Adrenal gland (tissue), 9 donors: ENCODE measurements at regions not wholly inside any gene's neighbourhood (a gene's known extent, or its start where the extent isn't known, plus 50 kb on each side); places are given as distances from the start of the nearest gene placed in this dataset.

Experiments
- DNase-seq, 7 donors: peaks; one replicate each; pipeline ENCODE4 v3.0.0-alpha.2; 2019 to 2020
- H3K27ac ChIP-seq, 5 donors: fragments of 200-600 bp; sonication (generic) in 4 of 5; 1 replicate in 3 of 5; 2 replicates in 2 of 5; pipeline versions ENCODE4 v1.5.1 to v1.8.0; 2016 to 2020; ENCODE audit warnings: mild to moderate bottlenecking in 1 of 5
- H3K27me3 ChIP-seq: fragments of 200-600 bp; 2 replicates; pipeline ENCODE4 v1.8.0; 2021
- H3K36me3 ChIP-seq, 2 donors: fragments of 200-600 bp; replicated peaks in 1 of 2; 1 replicate in 1 of 2; 2 replicates in 1 of 2; pipeline versions ENCODE4 v1.5.1 to v1.8.0; 2018 to 2022
- H3K4me1 ChIP-seq, 2 donors: fragments of 200-600 bp; replicated peaks in 1 of 2; 1 replicate in 1 of 2; 2 replicates in 1 of 2; pipeline versions ENCODE4 v1.5.1 to v1.8.0; 2018 to 2021
- H3K4me3 ChIP-seq, 4 donors: fragments of 200-600 bp; sonication (generic) in 3 of 4; one replicate each; pipeline ENCODE4 v1.5.1; 2016 to 2018
- H3K9me3 ChIP-seq, 3 donors: fragments of 200-600 bp; sonication (generic) in 1 of 3; replicated peaks in 1 of 3; 1 replicate in 2 of 3; 2 replicates in 1 of 3; pipeline versions ENCODE4 v1.5.1 to v1.8.0; 2016 to 2021
- POLR2A ChIP-seq, 2 donors: fragments of 450-650 bp; IDR thresholded peaks; one replicate each; pipeline ENCODE4 v1.6.1; 2017; ENCODE audit warnings: antibody characterized with exemption in 2 of 2, mild to moderate bottlenecking in 2 of 2, moderate library complexity in 1 of 2
- WGBS, 4 donors: extraction: QIAGEN DNeasy Blood & Tissue Kit in 2 of 4; methylation state at CpG; one replicate each; pipeline versions ENCODE4 v1.1.5 to v1.1.7; 2013 to 2017; 5-methylcytosine and 5-hydroxymethylcytosine counted together
- intact Hi-C, 2 donors: fragments of 100-400 bp; cut with DNase I; formaldehyde crosslinking; loops; one replicate each; pipeline versions ENCODE4 v1.14.1 to v1.15.0; 2022 to 2023
- TF ChIP-seq, protein P1 (sequence below), 6 experiments: fragments of 450-650 bp in 4 of 6; fragments of 200-600 bp in 2 of 6; sonication (generic) in 1 of 6; IDR thresholded peaks; 1 replicate in 5 of 6; 2 replicates in 1 of 6; pipeline versions ENCODE4 v1.5.1 to v1.8.0; 2016 to 2021; ENCODE audit warnings: antibody characterized with exemption in 6 of 6, mild to moderate bottlenecking in 2 of 6, moderate library complexity in 1 of 6
- donor health status: healthy with polysubstance abuse.
- donor health status: Bipolar disorder and iron deficiency.
- donor health status: DM: yes; HTN: yes; CAD: no.
- donor health status: DM: no; HTN: no; CAD: no.
- donor health status: DM: no; HTN: no; CAD: no.

DNA sequence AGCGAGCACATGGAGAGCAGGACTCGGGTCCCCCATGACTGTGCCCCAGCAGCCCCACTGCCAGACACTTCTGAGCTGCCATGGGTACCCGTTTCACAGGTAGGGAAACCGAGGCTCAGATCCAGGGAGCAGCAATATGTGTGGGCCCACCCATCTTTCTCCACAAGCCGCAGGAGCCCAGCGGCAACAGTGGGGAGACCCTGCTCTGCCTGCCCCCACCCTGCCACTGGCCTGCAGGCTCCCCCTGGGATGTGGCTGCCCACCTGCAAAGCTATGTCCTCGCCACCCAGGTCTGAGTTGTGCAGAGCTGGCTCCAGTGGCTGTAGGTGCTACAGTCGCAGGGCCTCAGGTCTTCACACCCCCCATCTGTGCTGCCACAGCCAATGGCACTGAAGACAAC, 50.6 kb upstream of the C1QTNF9B start:
- intact Hi-C loops, result no loop called here
- no peak for DNase-seq
- no peak overlapping the region for H3K27ac ChIP-seq
- no peak overlapping the region for H3K4me3 ChIP-seq
- no peaks in the 10 kb centered on the region for H3K36me3 ChIP-seq
- no peaks in the 10 kb centered on the region for H3K9me3 ChIP-seq
- TF ChIP-seq, protein P1, sequence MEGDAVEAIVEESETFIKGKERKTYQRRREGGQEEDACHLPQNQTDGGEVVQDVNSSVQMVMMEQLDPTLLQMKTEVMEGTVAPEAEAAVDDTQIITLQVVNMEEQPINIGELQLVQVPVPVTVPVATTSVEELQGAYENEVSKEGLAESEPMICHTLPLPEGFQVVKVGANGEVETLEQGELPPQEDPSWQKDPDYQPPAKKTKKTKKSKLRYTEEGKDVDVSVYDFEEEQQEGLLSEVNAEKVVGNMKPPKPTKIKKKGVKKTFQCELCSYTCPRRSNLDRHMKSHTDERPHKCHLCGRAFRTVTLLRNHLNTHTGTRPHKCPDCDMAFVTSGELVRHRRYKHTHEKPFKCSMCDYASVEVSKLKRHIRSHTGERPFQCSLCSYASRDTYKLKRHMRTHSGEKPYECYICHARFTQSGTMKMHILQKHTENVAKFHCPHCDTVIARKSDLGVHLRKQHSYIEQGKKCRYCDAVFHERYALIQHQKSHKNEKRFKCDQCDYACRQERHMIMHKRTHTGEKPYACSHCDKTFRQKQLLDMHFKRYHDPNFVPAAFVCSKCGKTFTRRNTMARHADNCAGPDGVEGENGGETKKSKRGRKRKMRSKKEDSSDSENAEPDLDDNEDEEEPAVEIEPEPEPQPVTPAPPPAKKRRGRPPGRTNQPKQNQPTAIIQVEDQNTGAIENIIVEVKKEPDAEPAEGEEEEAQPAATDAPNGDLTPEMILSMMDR (IDR thresholded peaks at IDR 0.05), result no peak
- no peak for TF ChIP-seq POLR2A (IDR thresholded peaks at IDR 0.05)
- peaks cover 6% of the 10 kb centered on the region for H3K27me3 ChIP-seq
- WGBS, 4 donors, result 69 to 93% (median 83%) methylated on average over 3 to 8 of the region's 8 CpGs
- H3K4me1 ChIP-seq, result no peaks in the 10 kb centered on the region

DNA sequence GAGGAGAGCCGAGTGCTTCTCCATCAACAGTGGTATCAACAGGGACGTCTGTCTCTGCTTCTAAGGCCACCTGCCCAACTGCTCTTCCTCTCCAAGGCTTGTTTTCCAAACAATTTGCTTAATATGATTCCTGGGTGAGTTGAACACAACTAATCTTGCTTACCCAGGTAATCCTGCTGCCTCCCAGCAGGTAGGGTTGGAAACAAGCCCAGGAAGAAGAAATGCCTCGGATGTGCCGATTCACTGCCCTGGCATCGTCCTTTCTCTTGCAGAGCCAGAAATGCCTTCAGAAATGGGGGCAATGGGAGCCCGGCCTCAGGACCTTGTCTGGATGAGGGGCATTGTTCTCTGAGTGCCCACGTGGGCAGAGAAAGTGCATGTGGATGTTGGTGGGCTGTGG, 51.9 kb upstream of the C1QTNF9B start:
- Histone ChIP-seq H3K4me3 (no peak overlapping the region), H3K36me3 (no peaks in the 10 kb centered on the region), H3K27ac (no peak overlapping the region), H3K9me3 (no peaks in the 10 kb centered on the region), H3K27me3 (peaks cover 6% of the 10 kb centered on the region), H3K4me1 (no peaks in the 10 kb centered on the region)
- 74 to 85% (median 79%) methylated on average over 6 to 7 of the region's 7 CpGs for WGBS, 4 donors
- no peak for DNase-seq
- intact Hi-C loops, result no loop called here
- TF ChIP-seq, protein P1 (IDR thresholded peaks at IDR 0.05), result no peak
- no peak for TF ChIP-seq POLR2A (IDR thresholded peaks at IDR 0.05)

DNA sequence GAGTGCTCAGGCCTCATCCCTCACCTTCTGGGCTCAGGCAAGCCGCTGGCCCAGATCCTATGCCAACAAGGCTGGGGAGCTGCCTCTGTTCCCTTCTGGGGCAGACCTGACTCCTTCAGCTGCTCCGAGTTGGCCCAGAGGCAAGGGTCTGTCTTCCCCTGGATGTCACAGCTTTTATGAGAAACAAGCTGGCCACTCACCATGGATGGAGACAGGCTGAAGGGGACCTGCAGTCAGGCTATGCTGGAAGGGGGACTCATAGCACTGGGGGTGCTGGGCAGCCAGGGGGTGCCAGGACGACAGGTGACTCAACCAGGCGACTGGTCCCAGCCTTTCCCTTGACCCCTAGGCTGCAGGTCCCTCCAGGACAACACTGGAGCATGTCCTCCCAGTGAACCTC, 52.4 kb upstream of the C1QTNF9B start:
- DNase-seq, result no peak
- TF ChIP-seq, protein P1 (IDR thresholded peaks at IDR 0.05), result no peak
- no peak for TF ChIP-seq POLR2A (IDR thresholded peaks at IDR 0.05)
- H3K27ac ChIP-seq, result no peak overlapping the region
- intact Hi-C loops, result no loop called here
- H3K27me3 ChIP-seq, result peaks cover 6% of the 10 kb centered on the region
- no peaks in the 10 kb centered on the region for H3K36me3 ChIP-seq
- 75 to 85% (median 83%) methylated on average over 2 to 4 of the region's 4 CpGs for WGBS, 4 donors
- H3K4me1 ChIP-seq, result no peaks in the 10 kb centered on the region
- no peaks in the 10 kb centered on the region for H3K9me3 ChIP-seq
- H3K4me3 ChIP-seq, result no peak overlapping the region

DNA sequence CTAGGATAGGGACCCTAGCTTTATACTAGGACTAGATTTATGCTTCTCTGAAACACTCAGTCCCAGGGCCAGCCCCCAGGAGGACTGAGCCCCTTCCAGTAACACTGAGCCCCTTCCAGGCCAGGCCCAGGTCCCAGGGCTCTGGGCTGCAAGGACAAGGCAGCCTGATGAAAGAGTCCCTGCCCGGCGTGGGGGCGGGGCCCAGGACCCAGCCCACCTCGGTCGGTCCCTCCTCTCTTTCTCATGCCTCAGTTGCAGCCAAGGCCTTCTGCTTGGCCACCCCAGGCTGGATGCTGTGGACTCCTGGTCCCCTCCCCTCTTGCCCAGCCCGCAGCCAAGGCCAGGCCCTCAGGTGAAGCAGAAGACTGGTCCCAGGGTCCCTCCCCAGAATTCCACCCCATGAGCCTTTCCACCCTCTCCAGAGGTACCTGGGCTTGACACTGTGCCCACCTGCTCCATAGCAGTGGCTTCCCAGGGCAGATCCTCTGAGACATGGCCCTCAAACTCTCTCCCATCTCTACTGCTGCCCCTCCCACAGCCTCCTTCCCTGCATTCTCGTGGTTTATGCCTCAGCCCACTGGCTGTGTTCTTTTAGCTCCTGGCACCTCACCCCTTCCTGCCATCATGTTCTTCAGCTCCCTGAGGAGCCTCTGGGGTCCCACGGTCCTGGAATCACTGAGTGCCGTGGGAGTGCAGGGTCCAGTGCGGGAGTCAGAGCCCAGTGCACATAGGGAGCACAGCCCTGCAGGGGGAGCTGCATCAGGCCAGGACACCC, 53.6 kb upstream of the C1QTNF9B start:
- intact Hi-C loops, result no loop called here
- no peaks in the 10 kb centered on the region for H3K36me3 ChIP-seq
- 81 to 91% (median 82%) methylated on average over 9 to 10 of the region's 10 CpGs for WGBS, 4 donors
- no peak overlapping the region for H3K4me3 ChIP-seq
- H3K4me1 ChIP-seq, result no peaks in the 10 kb centered on the region
- no peaks in the 10 kb centered on the region for H3K9me3 ChIP-seq
- H3K27ac ChIP-seq, result no peak overlapping the region
- H3K27me3 ChIP-seq, result peaks cover 6% of the 10 kb centered on the region
- DNase-seq, result no peak
- TF ChIP-seq POLR2A (IDR thresholded peaks at IDR 0.05), result no peak
- TF ChIP-seq, protein P1 (IDR thresholded peaks at IDR 0.05), result no peak
